ENCODE measurements at regions not wholly inside any gene's neighbourhood (a gene's known extent, or its start where the extent isn't known, plus 50 kb on each side); places are given as distances from the start of the nearest gene placed in this dataset.

- TF ChIP-seq ARNTL (CRISPR knock-in tag; IDR thresholded peaks at IDR 0.05; ENCODE audit: borderline replicate concordance, low read depth) = no peak
- no peak for TF ChIP-seq ESRRG (CRISPR knock-in tag; IDR thresholded peaks at IDR 0.05)
- no peak for TF ChIP-seq ZNF70 (CRISPR knock-in tag; IDR thresholded peaks at IDR 0.05)
- no peak for TF ChIP-seq TOX (CRISPR knock-in tag; IDR thresholded peaks at IDR 0.05; ENCODE audit: borderline replicate concordance)
- TF ChIP-seq PPARA (CRISPR knock-in tag; IDR thresholded peaks at IDR 0.05; ENCODE audit: borderline replicate concordance) = no peak
Measured at GRCh38 chr17:72590382-72590781, 469.6 kb downstream of the SOX9 start.
